ENCODE measurements at regions not wholly inside any gene's neighbourhood (a gene's known extent, or its start where the extent isn't known, plus 50 kb on each side); places are given as distances from the start of the nearest gene placed in this dataset.
"Not testable (repeated sequence)": the region's sequence is repeated elsewhere in the genome, so short reads cannot be mapped to it uniquely, and the experiment has no call there.

- H3K27me3 ChIP-seq (ENCODE audit: low read depth), result no peaks in the 10 kb centered on the region
- TF ChIP-seq, protein P1, sequence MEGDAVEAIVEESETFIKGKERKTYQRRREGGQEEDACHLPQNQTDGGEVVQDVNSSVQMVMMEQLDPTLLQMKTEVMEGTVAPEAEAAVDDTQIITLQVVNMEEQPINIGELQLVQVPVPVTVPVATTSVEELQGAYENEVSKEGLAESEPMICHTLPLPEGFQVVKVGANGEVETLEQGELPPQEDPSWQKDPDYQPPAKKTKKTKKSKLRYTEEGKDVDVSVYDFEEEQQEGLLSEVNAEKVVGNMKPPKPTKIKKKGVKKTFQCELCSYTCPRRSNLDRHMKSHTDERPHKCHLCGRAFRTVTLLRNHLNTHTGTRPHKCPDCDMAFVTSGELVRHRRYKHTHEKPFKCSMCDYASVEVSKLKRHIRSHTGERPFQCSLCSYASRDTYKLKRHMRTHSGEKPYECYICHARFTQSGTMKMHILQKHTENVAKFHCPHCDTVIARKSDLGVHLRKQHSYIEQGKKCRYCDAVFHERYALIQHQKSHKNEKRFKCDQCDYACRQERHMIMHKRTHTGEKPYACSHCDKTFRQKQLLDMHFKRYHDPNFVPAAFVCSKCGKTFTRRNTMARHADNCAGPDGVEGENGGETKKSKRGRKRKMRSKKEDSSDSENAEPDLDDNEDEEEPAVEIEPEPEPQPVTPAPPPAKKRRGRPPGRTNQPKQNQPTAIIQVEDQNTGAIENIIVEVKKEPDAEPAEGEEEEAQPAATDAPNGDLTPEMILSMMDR (IDR thresholded peaks at IDR 0.05), result no peak
- ATAC-seq (no peak), DNase-seq (no peak)
- H3K36me3 ChIP-seq, result no peaks in the 10 kb centered on the region
- no peak overlapping the region for H3K4me3 ChIP-seq
- no peaks in the 10 kb centered on the region for H3K4me1 ChIP-seq
- intact Hi-C loops (cut with DNase I), result no loop called here
- H3K27ac ChIP-seq, result no peak overlapping the region
- no peaks in the 10 kb centered on the region for H3K9me3 ChIP-seq
Measured at GRCh38 chr4:124454772-124455270, 257.7 kb downstream of the ANKRD50 start.

- no peak overlapping the region for H3K27ac ChIP-seq
- H3K4me1 ChIP-seq, result no peaks in the 10 kb centered on the region
- H3K9me3 ChIP-seq, result no peaks in the 10 kb centered on the region
- DNase-seq (no peak), ATAC-seq (no peak)
- H3K36me3 ChIP-seq, result no peaks in the 10 kb centered on the region
- TF ChIP-seq, protein P1 (IDR thresholded peaks at IDR 0.05), result no peak
- no peaks in the 10 kb centered on the region for H3K27me3 ChIP-seq (ENCODE audit: low read depth)
- H3K4me3 ChIP-seq, result no peak overlapping the region
- intact Hi-C loops (cut with DNase I), result no loop called here
Measured at GRCh38 chr4:124455671-124456070, 256.9 kb downstream of the ANKRD50 start.

- intact Hi-C loops (cut with DNase I), result no loop called here
- TF ChIP-seq, protein P1 (IDR thresholded peaks at IDR 0.05), result no peak
- Histone ChIP-seq H3K27me3 (ENCODE audit: low read depth) (no peaks in the 10 kb centered on the region), H3K36me3 (no peaks in the 10 kb centered on the region), H3K9me3 (peaks cover 8% of the 10 kb centered on the region), H3K27ac (peak overlapping the region; percentile 33), H3K4me3 (no peak overlapping the region), H3K4me1 (no peaks in the 10 kb centered on the region)
- DNase-seq (no peak), ATAC-seq (no peak)
Measured at GRCh38 chr4:124459196-124459940, 253.2 kb downstream of the ANKRD50 start.

DNA sequence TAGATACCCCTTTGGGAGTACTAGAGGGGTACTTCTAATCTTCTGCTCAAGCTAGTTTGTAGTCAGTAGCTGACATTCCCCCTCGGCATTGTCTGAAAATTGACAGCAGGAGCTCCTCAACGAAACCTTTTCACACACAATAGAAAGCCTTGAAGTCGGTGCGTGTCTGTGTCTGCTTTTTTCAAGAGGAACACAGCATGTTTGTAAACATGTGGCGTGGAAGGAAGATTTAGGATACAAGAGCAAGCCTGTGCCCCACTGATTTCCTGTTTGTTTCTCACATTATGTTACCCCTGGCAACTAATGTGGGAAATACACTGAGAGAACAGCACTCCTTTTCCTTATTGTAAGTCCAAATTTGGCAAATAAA is 252.6 kb downstream of the ANKRD50 start:
- TF ChIP-seq, protein P1 (IDR thresholded peaks at IDR 0.05), result no peak
- Histone ChIP-seq H3K9me3 (peaks cover 8% of the 10 kb centered on the region), H3K36me3 (no peaks in the 10 kb centered on the region), H3K4me1 (no peaks in the 10 kb centered on the region), H3K4me3 (no peak overlapping the region), H3K27me3 (ENCODE audit: low read depth) (no peaks in the 10 kb centered on the region), H3K27ac (peak overlapping the region; percentile 33)
- DNase-seq (no peak), ATAC-seq (no peak)
- intact Hi-C loops (cut with DNase I), result no loop called here

GRCh38 chr4:124461592-124461991 is 250.9 kb downstream of the ANKRD50 start:
- H3K4me3 ChIP-seq; H3K27ac ChIP-seq; DNase-seq; H3K4me1 ChIP-seq; H3K36me3 ChIP-seq; H3K9me3 ChIP-seq; ATAC-seq; H3K27me3 ChIP-seq (ENCODE audit: low read depth); intact Hi-C loops (cut with DNase I): not testable (repeated sequence)

All from lower lobe of right lung (tissue), 2 donors.